Fibroblast of lung (primary cell): ENCODE measurements at regions not wholly inside any gene's neighbourhood (a gene's known extent, or its start where the extent isn't known, plus 50 kb on each side); places are given as distances from the start of the nearest gene placed in this dataset.
"Not testable (repeated sequence)": the region's sequence is repeated elsewhere in the genome, so short reads cannot be mapped to it uniquely, and the experiment has no call there.

Experiments
- DNase-seq, 2 donors: peaks; one replicate each; pipeline versions ENCODE4 v3.0.0 to v3.0.0-alpha.2; 2010; ENCODE audit warnings: low read depth in 2 of 2
- H2AFZ ChIP-seq: 2 replicates; pipeline ENCODE4 v1.5.1; 2012; ENCODE audit warnings: low read length, control low read depth, inconsistent platforms
- H3K27ac ChIP-seq: 2 replicates; pipeline ENCODE4 v1.5.1; 2011; ENCODE audit warnings: low read length, control low read depth; ENCODE audit not compliant: insufficient read depth
- H3K27me3 ChIP-seq: 2 replicates; pipeline ENCODE4 v1.5.1; 2011; ENCODE audit warnings: mild to moderate bottlenecking, low read length; ENCODE audit not compliant: control insufficient read depth, insufficient read depth
- H3K36me3 ChIP-seq: 2 replicates; pipeline ENCODE4 v1.5.1; 2011; ENCODE audit warnings: low read length; ENCODE audit not compliant: control insufficient read depth, insufficient read depth
- H3K4me1 ChIP-seq: 2 replicates; pipeline ENCODE4 v1.5.1; 2011; ENCODE audit warnings: low read length; ENCODE audit not compliant: control insufficient read depth, insufficient read depth; ENCODE audit errors: extremely low read depth
- H3K4me2 ChIP-seq: 2 replicates; pipeline ENCODE4 v1.5.1; 2011; ENCODE audit warnings: low read length, control low read depth; ENCODE audit not compliant: insufficient read depth; ENCODE audit errors: extremely low read depth
- H3K4me3 ChIP-seq, 4 experiments: fragments of 200-600 bp in 1 of 4; sonication (generic) in 1 of 4; replicated peaks in 1 of 4; 2 replicates each; pipeline ENCODE4 v1.5.1; 2011 to 2016; ENCODE audit warnings: low read length in 4 of 4, low read depth in 3 of 4, mild to moderate bottlenecking in 3 of 4, control low read depth in 2 of 4, inconsistent platforms in 1 of 4, mixed read lengths in 1 of 4; ENCODE audit not compliant: insufficient read depth in 1 of 4; ENCODE audit errors: control extremely low read depth in 1 of 4
- H3K79me2 ChIP-seq: 2 replicates; pipeline ENCODE4 v1.5.1; 2012; ENCODE audit warnings: mild to moderate bottlenecking, low read length, inconsistent platforms; ENCODE audit not compliant: control insufficient read depth, insufficient read depth
- H3K9ac ChIP-seq: 2 replicates; pipeline ENCODE4 v1.5.1; 2011; ENCODE audit warnings: mild to moderate bottlenecking, low read length, control low read depth; ENCODE audit not compliant: insufficient read depth
- H3K9me3 ChIP-seq: 2 replicates; pipeline ENCODE4 v1.5.1; 2012; ENCODE audit warnings: low read depth, low read length; ENCODE audit not compliant: control insufficient read depth, insufficient read depth
- H4K20me1 ChIP-seq: 2 replicates; pipeline ENCODE4 v1.5.1; 2011; ENCODE audit warnings: low read length; ENCODE audit not compliant: control insufficient read depth, insufficient read depth; ENCODE audit errors: extremely low read depth
- CTCF ChIP-seq, 2 donors: IDR thresholded peaks in 1 of 2; conservative IDR thresholded peaks in 1 of 2; 1 replicate in 1 of 2; 2 replicates in 1 of 2; pipeline ENCODE4 v1.5.1; 2011 to 2012; ENCODE audit warnings: low read length in 2 of 2, control low read depth in 1 of 2, inconsistent platforms in 1 of 2, low read depth in 1 of 2, mild to moderate bottlenecking in 1 of 2
- EZH2 ChIP-seq: IDR thresholded peaks from 2 replicates; pipeline ENCODE4 v1.5.1; 2012; ENCODE audit warnings: low read length, control low read depth, mild to moderate bottlenecking; ENCODE audit errors: missing control alignments

- Histone ChIP-seq H3K27ac (no peak overlapping the region), H3K36me3 (no peaks in the 10 kb centered on the region), H3K9me3 (no peaks in the 10 kb centered on the region), H4K20me1 (no peaks in the 10 kb centered on the region), H3K27me3 (no peaks in the 10 kb centered on the region), H3K79me2 (no peaks in the 10 kb centered on the region), H3K4me1 (no peaks in the 10 kb centered on the region), H3K9ac (no peak overlapping the region), H3K4me2 (no peak overlapping the region), H2AFZ (no peak overlapping the region), H3K4me3 (no peak overlapping the region)
- TF ChIP-seq EZH2 (no peak), CTCF (conservative IDR thresholded peaks at IDR 0.05 in 1 of 2, IDR thresholded peaks at IDR 0.05 in 1 of 2; ENCODE audit: low read depth in 1 of 2, low read length in 2 of 2) (no peak)
- DNase-seq = peak; percentile 67 to 78
Measured at GRCh38 chr2:65749545-65749944, 317.1 kb upstream of the SPRED2 start.

GRCh38 chr2:65747875-65748274 lies 315.5 kb upstream of the SPRED2 start:
- H3K4me3 ChIP-seq, H2AFZ ChIP-seq, H3K36me3 ChIP-seq, H3K4me2 ChIP-seq, H3K4me1 ChIP-seq, H3K27me3 ChIP-seq, H3K9me3 ChIP-seq, H3K79me2 ChIP-seq, H3K9ac ChIP-seq, H3K27ac ChIP-seq, DNase-seq, H4K20me1 ChIP-seq: not testable (repeated sequence)

- no peak for DNase-seq
Measured at GRCh38 chr2:65746931-65747675, 314.7 kb upstream of the SPRED2 start.

More at GRCh38 chr2:65746931-65747675, 314.7 kb upstream of the SPRED2 start:
- H3K27me3 ChIP-seq = no peaks in the 10 kb centered on the region
- H3K4me3 ChIP-seq = no peak overlapping the region
- TF ChIP-seq CTCF (conservative IDR thresholded peaks at IDR 0.05 in 1 of 2, IDR thresholded peaks at IDR 0.05 in 1 of 2; ENCODE audit: low read depth in 1 of 2, low read length in 2 of 2) (no peak), EZH2 (no peak)
- H2AFZ ChIP-seq = no peak overlapping the region
- no peaks in the 10 kb centered on the region for H3K9me3 ChIP-seq
- H3K36me3 ChIP-seq = no peaks in the 10 kb centered on the region
- no peaks in the 10 kb centered on the region for H4K20me1 ChIP-seq
- no peak overlapping the region for H3K4me2 ChIP-seq
- H3K9ac ChIP-seq = no peak overlapping the region
- H3K4me1 ChIP-seq = no peaks in the 10 kb centered on the region
- no peak overlapping the region for H3K27ac ChIP-seq
- no peaks in the 10 kb centered on the region for H3K79me2 ChIP-seq
